VCaP (cell line): ENCODE measurements at regions not wholly inside any gene's neighbourhood (a gene's known extent, or its start where the extent isn't known, plus 50 kb on each side); places are given as distances from the start of the nearest gene placed in this dataset.

Source experiments
- H3K27ac ChIP-seq: fragments of 450-650 bp; 2 replicates; pipeline ENCODE4 v1.5.1; 2017
- TF ChIP-seq, protein P1 (sequence below): fragments of 450-650 bp; conservative IDR thresholded peaks from 2 replicates; pipeline ENCODE4 v1.5.1; 2017; ENCODE audit warnings: mild to moderate bottlenecking, moderate library complexity

- TF ChIP-seq, protein P1, sequence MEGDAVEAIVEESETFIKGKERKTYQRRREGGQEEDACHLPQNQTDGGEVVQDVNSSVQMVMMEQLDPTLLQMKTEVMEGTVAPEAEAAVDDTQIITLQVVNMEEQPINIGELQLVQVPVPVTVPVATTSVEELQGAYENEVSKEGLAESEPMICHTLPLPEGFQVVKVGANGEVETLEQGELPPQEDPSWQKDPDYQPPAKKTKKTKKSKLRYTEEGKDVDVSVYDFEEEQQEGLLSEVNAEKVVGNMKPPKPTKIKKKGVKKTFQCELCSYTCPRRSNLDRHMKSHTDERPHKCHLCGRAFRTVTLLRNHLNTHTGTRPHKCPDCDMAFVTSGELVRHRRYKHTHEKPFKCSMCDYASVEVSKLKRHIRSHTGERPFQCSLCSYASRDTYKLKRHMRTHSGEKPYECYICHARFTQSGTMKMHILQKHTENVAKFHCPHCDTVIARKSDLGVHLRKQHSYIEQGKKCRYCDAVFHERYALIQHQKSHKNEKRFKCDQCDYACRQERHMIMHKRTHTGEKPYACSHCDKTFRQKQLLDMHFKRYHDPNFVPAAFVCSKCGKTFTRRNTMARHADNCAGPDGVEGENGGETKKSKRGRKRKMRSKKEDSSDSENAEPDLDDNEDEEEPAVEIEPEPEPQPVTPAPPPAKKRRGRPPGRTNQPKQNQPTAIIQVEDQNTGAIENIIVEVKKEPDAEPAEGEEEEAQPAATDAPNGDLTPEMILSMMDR = no peak
- H3K27ac ChIP-seq = no peak overlapping the region
These were observed 79.2 kb upstream of the SETBP1 start for GRCh38 chr18:44601447-44601846.

DNA sequence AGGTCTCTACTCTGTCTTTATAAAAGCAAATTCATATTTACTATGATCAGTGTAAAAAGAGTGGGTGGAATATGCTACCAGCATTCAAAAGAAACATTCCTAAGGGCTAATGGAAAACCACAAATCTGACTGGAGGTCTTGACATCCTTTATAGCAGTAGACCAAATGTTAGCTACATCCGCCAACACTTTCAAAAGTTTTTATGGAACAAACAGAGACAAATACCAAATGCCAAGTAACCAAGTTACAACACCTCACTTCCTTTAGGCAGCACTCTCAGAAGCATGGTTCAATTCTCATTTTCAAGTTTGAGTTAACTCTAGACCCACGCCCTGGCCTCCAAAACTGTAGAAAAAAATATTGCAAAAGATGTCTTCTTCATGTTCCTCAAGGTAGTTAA is 78.3 kb upstream of the SETBP1 start:
- no peak overlapping the region for H3K27ac ChIP-seq
- TF ChIP-seq, protein P1 = no peak

GRCh38 chr18:44602845-44603244 is 77.8 kb upstream of the SETBP1 start:
- TF ChIP-seq, protein P1 = no peak
- no peak overlapping the region for H3K27ac ChIP-seq

DNA sequence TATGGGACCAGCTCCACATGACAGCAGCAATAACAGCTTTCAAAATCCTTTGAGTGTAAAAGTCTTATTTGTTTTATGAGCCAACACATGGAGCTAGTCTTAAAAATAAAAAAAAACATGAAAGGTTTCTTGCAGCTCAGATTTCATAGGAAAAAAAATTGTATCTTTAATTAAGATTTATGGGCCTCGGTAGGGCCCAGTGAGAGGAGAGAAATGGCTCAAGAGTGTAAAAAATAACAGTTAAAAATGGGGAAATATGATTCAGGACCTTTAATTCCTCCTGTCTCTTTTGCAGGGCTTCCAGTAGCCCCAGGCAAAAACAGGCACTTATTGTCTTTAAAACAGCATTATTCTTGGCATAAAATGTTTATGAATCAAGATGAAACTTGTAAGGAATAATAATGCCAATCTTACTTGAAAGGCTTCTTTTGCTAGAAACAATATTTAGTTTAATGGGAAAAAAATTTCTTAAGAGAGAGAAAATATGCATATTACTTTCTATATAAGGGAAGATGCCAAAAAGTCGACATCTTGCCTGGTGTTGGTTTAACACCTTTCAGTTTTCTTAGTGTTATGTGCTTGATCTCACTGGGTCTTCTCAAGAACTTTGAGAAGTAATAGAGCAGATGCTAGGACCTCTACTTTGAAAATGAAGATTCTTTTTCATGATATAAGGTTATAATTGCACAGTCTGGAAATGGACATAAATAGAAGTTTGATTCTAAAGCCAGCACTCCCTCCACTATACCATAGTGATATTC is 71.3 kb upstream of the SETBP1 start:
- TF ChIP-seq, protein P1 = no peak
- H3K27ac ChIP-seq = no peak overlapping the region

GRCh38 chr18:44620812-44621211 is 59.9 kb upstream of the SETBP1 start:
- TF ChIP-seq, protein P1 = no peak
- no peak overlapping the region for H3K27ac ChIP-seq

DNA sequence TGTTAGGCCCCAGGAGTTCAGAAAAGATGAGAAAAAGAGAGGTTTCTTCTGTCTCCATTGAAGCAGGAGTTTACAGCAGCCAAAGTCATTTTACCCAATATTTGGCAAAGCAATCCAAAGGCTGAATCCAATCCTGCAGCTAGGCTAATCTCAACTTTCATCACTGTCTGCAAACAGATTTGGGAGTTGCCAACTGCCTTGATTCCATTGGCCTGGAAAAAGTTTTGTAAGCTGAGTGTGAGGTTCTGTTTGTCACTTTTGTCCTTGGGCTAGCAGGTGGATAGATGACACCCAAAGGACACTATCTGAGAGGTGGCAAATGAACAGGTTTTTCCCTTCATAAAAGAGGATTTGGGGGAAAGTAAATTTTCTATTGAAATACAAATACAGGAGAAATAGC is 56.6 kb upstream of the SETBP1 start:
- TF ChIP-seq, protein P1 = no peak
- H3K27ac ChIP-seq = no peak overlapping the region

DNA sequence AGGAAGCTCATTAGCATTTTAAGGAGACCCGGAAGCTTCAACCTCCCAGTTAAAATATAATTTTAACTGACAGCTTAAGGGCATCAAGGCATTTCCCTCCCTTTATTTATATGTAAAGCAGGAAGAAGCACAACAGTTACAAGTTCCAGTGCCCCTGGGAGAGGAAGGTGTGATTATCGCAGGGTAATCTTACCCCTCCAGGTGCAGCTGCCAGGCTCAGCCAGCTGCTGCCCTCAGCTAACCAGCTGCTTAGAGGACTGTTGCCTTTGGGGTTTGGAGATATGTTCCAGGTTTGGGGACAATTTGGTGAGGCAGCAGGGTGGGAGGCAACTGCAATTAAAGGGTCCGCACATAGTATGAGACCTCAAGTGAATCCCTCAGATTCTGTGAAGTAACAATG is 55.3 kb upstream of the SETBP1 start:
- H3K27ac ChIP-seq = no peak overlapping the region
- TF ChIP-seq, protein P1 = no peak
